ENCODE measurements at regions not wholly inside any gene's neighbourhood (a gene's known extent, or its start where the extent isn't known, plus 50 kb on each side); places are given as distances from the start of the nearest gene placed in this dataset.

- DNase-seq (ENCODE audit: low spot score), result no peak
Observed at GRCh38 chr2:43127941-43128558, 98.4 kb downstream of the ZFP36L2 start.

GRCh38 chr2:43127208-43127940 lies 99.0 kb downstream of the ZFP36L2 start:
- no peak for DNase-seq (ENCODE audit: low spot score)

- DNase-seq (ENCODE audit: low spot score), result no peak
Observed at GRCh38 chr2:43126817-43127207, 99.6 kb downstream of the ZFP36L2 start.

DNA sequence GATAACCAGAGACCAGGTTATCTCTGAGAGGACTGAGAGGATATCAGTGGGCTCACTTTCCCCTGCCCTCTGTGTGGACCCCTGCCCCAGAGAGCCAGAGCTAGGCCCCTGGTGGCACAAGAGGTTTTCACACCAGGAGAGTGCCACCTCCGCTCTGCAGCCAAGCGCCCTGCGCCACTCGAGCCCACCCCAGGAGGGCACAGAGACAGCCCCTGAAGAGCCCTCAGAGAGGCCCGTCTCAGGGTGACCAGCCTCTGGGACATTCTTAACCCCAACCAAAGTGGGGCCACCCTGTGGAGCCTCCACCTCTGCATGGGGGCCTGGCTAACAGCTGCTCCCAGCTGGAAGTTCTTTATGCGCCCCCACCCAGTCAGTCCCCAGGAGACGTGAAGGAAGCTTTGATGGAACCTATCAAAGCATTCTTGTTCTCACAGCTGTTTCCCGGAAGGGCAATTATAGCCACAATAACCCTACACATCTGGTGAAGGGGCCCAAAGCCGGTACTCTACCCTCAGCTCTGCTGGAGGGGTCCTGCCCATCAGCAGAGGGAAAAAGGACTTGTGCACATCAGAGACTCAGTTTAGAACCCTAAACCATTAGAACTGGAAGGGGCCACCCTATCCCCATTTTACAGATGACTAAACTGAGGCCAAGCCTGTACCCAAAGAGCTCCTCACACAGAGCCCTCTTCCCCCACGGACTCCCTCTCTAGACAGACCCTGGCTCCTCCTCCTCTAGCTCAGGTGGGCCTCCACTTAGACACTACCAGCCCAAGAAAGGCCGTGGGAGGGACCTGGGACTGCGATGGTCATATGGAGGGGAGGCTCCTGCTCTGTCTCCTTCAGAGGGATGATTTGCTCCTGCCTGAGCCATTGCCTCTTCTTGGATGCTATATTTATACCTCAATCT lies 101.1 kb downstream of the ZFP36L2 start:
- DNase-seq (ENCODE audit: low spot score), result no peak

DNA sequence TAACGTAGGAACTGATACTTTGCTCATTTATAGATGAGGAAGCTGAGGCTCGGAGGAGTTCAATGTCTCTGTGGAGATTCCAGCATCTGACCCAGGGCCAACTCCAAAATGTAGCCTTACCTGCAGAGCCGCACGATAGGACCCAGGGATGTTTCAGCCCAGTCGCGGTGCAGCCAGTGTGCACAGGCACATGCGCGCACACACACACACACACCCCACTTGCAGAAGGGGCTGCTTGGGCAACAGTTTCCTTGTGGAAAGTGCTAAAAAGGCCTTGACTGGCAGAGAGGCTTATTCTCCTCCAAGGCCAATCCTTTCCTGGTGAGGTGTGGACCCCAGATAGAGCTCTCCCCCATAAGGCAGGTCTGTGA lies 101.7 kb downstream of the ZFP36L2 start:
- no peak for DNase-seq (ENCODE audit: low spot score)

DNA sequence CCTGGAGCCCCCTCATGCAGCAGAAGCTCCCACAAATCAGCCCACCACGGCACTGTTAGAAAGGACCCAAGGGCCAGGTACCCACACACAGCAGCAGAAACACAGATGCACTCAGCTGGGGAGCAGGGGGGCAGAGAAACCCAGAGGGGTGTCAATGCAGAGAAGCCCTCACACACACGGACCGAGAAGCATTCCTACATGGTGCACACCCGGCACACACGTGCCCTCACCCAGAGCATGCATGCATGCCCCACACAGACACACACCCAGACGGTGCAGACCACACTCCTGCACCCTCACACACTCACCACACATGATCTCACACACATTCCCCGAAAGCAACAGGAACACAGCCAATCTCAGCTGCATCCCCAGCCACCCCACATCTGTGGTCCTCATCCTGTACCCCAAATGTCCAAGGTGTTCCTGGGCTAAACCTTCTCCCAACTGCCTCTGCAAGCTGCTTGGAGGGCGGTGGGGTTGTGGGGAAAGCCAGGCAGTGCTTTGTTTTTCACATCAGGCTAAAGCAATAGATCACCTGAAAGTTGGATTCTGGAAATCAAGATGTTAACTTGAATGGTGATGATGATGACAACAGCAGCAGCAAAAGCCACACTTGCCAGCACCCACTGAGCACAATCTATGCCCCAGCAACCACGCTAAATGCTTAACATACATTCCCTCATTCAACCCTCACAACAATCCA lies 102.3 kb downstream of the ZFP36L2 start:
- no peak for DNase-seq (ENCODE audit: low spot score)

GRCh38 chr2:43123486-43123885 lies 102.9 kb downstream of the ZFP36L2 start:
- no peak for DNase-seq (ENCODE audit: low spot score)

- DNase-seq (ENCODE audit: low spot score), result no peak
Observed at GRCh38 chr2:43123028-43123427, 103.4 kb downstream of the ZFP36L2 start.

DNA sequence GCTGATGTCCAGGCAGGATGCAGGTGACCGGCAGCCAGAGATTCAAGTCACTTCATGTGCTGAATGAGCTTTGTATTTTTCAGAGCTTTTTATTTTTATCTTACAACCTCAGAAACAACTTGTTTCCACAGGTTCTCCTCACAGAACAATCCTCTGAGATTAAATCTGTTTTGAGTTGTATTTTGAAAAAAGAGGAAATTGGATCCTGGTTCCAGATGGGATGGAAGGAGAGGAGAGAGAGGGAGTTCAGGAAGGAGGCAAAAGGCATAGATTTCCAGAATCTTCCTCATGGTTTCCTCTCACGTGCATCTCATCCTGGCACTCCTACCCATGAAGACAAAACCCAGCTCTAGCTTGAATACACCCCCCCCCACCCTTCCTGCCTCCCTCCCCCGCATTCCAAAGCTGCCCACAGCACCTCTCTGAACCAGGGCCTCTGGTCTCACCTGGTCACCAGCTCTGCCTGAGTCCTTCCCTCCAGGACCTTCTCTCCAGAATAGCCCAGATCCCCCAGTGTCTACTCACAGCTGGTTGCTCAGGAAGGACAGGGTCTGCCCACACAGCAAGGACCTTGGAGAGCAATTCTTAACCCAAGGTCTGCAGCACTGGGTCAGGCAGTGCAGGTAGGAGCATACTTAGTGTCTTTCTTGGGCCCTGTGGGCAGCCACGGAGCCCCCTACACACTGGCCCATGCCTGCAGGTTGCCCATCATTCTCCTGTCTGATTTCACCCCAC lies 104.7 kb downstream of the ZFP36L2 start:
- no peak for DNase-seq (ENCODE audit: low spot score)

DNA sequence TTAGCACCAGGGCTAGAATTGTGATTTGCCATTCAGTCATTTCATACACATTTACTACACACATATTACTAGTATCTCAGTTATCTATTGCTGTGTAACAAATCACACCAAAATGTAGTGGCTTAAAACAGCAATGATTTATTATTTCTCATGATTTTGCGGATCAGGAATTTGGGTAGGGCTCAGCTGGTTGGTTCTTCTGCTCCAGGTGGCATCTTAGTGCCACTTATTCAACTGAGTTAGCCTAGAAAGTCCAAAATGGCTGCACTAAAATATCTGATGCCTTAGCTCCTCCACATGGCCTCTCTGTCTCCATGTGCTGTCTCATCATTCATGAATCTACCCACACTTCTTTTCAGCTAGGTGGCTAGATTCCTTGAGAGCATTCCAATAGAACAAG lies 107.1 kb downstream of the ZFP36L2 start:
- no peak for DNase-seq (ENCODE audit: low spot score)

GRCh38 chr2:43117521-43118143 lies 108.8 kb downstream of the ZFP36L2 start:
- no peak for DNase-seq (ENCODE audit: low spot score)

- no peak for DNase-seq (ENCODE audit: low spot score)
Observed at GRCh38 chr2:43116988-43117387, 109.4 kb downstream of the ZFP36L2 start.

DNA sequence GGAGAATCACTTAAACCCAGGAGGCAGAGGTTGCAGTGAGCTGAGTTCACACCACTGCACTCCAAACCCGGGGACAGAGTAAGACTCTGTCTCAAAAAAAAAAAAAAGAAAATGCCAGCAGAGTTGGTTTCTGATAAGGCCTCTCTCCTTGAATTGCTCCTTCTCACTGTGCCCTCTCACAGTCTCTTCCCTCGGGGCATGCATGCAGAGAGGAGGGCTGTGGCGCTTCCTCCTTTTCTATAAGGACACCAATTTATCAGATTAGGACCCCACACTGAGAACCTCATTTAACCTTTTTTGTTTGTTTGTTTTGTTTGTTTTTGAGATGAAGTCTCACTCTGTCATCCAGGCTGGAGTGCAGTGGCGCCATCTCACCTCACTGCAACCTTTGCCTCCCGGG lies 110.5 kb downstream of the ZFP36L2 start:
- no peak for DNase-seq (ENCODE audit: low spot score)

DNA sequence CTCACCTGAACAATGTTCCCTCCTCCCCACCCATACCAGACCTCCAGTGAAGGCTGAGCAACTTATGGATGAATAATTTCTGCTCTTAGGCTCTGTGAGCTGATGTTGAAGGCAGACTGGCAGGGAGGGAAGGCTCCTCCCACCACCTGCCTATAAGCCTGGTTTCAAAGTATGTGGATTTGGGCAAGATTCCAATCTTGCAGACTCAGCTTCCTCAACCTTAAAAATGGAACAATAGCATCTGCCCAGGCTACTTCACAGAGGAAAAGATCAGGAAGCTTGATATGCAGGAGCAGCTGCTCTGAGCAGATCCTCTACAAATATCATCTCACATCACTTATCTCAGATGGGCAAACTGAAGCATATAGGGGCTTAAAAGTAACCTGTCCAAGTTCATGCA lies 112.2 kb downstream of the ZFP36L2 start:
- DNase-seq (ENCODE audit: low spot score), result peak; percentile 51

- no peak for DNase-seq (ENCODE audit: low spot score)
Observed at GRCh38 chr2:43111788-43112554, 114.4 kb downstream of the ZFP36L2 start.

- DNase-seq (ENCODE audit: low spot score), result no peak
Observed at GRCh38 chr2:43110442-43110871, 115.9 kb downstream of the ZFP36L2 start.

- DNase-seq (ENCODE audit: low spot score), result no peak
Observed at GRCh38 chr2:43109261-43109743, 117.1 kb downstream of the ZFP36L2 start.

DNA sequence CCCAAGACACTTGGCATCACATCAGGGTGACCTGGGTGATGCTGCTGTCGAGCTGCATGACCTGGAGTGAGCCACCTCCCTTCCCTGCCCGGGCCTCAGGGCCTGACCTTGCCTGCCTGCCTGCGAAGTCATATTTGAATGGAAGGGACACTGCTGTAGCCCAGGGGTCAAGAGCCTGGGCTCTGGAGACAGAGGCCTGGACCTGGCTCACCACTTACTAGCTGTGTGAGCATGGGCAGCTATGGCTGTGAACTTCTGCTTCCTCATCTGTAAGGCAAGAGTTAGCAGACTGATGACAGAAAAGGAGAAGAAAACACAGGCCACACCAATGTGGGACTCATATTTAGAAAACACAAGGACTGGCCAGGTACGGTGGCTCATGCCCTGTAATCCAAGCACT lies 118.7 kb downstream of the ZFP36L2 start:
- DNase-seq (ENCODE audit: low spot score), result no peak

DNA sequence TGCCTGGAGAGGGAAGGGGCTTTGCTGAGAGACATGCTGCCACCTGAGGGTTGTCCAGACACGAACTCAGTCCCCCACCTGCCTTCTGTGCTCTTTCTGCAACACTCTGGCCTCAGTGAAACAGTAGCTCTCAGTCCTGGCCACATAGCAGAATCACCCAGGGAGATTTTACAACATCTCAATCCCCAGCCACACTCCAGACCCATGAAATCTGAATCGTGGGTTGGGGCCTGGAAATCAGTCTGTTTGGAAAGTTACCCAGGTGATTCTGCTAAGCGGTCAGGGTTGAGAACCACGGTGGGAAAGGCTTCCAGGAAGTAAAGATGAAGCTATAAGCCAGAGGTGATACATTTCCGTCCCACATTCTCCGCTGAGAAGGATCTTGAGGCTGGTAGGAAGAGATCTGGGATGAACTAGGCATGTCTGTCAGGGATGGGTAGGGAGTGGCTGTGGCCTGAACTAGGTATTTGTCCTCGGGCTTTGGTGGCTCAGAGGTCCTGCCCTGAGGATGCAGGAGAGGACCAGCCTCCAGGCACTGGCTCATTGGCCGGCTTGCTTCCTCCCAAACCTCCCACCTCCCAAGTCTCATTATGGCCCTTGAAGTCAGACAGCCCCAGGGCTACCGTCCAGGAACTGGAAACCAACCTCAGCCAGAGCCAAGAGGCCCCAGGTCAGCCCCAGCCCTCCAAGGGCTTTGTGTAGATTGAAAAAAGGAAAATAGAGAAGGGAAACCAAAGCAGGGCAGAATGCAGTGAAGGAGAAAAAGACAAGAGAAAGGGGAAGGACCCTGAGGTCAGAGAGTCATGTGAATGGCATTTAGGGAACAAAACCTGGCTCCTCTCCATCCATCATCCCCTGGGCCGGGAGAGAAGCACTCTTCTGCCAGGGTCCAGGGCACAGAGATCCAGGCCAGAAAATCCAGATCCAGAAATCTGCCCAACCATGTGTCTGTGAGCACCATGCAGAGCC lies 119.6 kb downstream of the ZFP36L2 start:
- DNase-seq (ENCODE audit: low spot score), result no peak
